SK-N-SH (cell line): ENCODE measurements at regions not wholly inside any gene's neighbourhood (a gene's known extent, or its start where the extent isn't known, plus 50 kb on each side); places are given as distances from the start of the nearest gene placed in this dataset.

Experiments used
- CTCF ChIP-seq: fragments of 200-600 bp; sonication (generic); IDR thresholded peaks from 2 replicates; pipeline ENCODE4 v1.6.1; 2017; ENCODE audit warnings: antibody characterized with exemption, mild to moderate bottlenecking, moderate library complexity
- REST ChIP-seq: IDR thresholded peaks from 2 replicates; pipeline ENCODE4 v1.6.1; 2012; ENCODE audit warnings: mild to moderate bottlenecking, low read depth, low read length, moderate library complexity

GRCh38 chr12:23462546-23462945, 486.9 kb downstream of the SOX5 start:
- TF ChIP-seq CTCF (no peak), REST (no peak)
